Bronchial epithelial cell (primary cell): ENCODE measurements at regions not wholly inside any gene's neighbourhood (a gene's known extent, or its start where the extent isn't known, plus 50 kb on each side); places are given as distances from the start of the nearest gene placed in this dataset.

Experiments
- DNase-seq: peaks from one replicate; pipeline ENCODE4 v3.0.0-alpha.2; 2010; ENCODE audit warnings: low read depth
- FAIRE-seq: peaks from 2 replicates; lab custom pipeline; 2011; peaks lifted over from hg19 to GRCh38; lab: Jason Lieb, UNC
- H3K27me3 ChIP-seq: 2 replicates; pipeline ENCODE4 v1.5.1; 2011; ENCODE audit warnings: low read length; ENCODE audit not compliant: control insufficient read depth, insufficient read depth
- H3K36me3 ChIP-seq: 2 replicates; pipeline ENCODE4 v1.5.1; 2011; ENCODE audit warnings: low read length; ENCODE audit not compliant: control insufficient read depth, insufficient read depth
- H3K4me3 ChIP-seq: 2 replicates; pipeline ENCODE4 v1.5.1; 2011; ENCODE audit warnings: mild to moderate bottlenecking, low read depth, low read length, control low read depth
- CTCF ChIP-seq: IDR thresholded peaks from 2 replicates; pipeline ENCODE4 v1.5.1; 2011; ENCODE audit warnings: mild to moderate bottlenecking, moderate library complexity, low read length, control low read depth, inconsistent platforms; ENCODE audit not compliant: insufficient read depth, severe bottlenecking

- no peak for TF ChIP-seq CTCF
- no peak for FAIRE-seq
- no peaks in the 10 kb centered on the region for H3K27me3 ChIP-seq
- no peaks in the 10 kb centered on the region for H3K36me3 ChIP-seq
- no peak overlapping the region for H3K4me3 ChIP-seq
- no peak for DNase-seq
Observed at GRCh38 chr4:17057035-17057434, 158.6 kb upstream of the LDB2 start.

DNA sequence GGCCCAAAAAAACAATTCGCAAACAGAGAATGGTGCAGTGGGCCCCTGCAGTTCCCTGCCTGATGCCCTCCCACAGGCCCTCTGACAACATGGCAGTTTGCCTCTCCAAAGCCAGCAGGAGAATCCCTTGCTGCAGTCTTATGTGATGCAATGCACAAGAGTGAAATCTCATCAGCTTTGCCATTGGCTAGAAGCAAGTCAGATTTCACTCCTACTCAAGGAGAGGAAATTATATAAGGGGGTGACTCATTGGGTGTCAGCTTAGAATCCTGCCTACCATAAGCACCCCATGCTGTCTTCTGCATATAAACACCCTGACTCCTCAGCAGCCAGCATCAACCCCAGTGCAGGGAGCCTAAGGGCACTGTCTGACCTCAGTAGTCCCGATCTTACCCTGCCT lies 157.3 kb upstream of the LDB2 start:
- no peaks in the 10 kb centered on the region for H3K27me3 ChIP-seq
- peak; percentile 91 for DNase-seq

GRCh38 chr4:17045866-17046265 lies 147.4 kb upstream of the LDB2 start:
- TF ChIP-seq CTCF: no peak
- Histone ChIP-seq H3K36me3 (no peaks in the 10 kb centered on the region), H3K4me3 (no peak overlapping the region), H3K27me3 (no peaks in the 10 kb centered on the region)
- DNase-seq (no peak), FAIRE-seq (no peak)

More for the DNA sequence above, 157.3 kb upstream of the LDB2 start:
- Histone ChIP-seq H3K36me3 (no peaks in the 10 kb centered on the region), H3K4me3 (no peak overlapping the region)
- FAIRE-seq: peak; percentile 75
- no peak for TF ChIP-seq CTCF

DNA sequence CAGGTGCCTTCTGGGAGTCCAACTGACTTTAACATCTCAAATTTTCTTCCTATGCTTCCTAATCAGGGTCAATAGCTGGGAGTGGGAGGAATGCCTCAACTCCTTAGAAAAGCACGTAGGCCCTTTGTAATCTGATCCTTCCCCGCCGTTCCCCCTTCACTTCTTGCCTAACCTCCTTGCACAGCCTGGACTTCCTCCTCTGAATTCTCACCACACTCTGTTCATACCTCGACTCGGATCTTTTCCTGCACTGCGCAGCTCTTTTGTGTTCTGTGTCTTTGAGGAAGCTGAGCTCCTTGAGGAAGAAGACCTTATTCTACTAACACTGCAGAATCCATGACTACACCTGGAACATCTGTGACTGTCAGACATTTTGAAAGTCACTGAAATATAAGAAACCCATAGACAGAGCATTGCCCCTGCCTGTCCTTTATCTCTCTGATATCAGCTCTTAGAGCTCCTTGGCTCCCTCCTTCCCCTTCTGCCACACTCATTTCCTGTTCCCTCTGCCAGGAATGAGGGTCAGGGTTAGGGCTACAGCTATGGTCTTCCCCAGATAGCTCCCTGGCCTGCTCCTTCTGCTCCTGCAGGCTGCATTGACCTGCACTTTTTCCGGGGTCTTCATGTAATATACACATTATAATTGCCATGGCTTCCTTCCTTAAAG lies 140.2 kb upstream of the LDB2 start:
- FAIRE-seq: no peak
- peak; percentile 11 for DNase-seq

GRCh38 chr4:17033768-17034181 lies 135.3 kb upstream of the LDB2 start:
- no peak for TF ChIP-seq CTCF
- no peak for DNase-seq
- H3K4me3 ChIP-seq: no peak overlapping the region
- FAIRE-seq: no peak
- no peaks in the 10 kb centered on the region for H3K27me3 ChIP-seq
- no peaks in the 10 kb centered on the region for H3K36me3 ChIP-seq

More for the DNA sequence above, 140.2 kb upstream of the LDB2 start:
- H3K36me3 ChIP-seq: no peaks in the 10 kb centered on the region
- H3K27me3 ChIP-seq: no peaks in the 10 kb centered on the region
- H3K4me3 ChIP-seq: no peak overlapping the region
- no peak for TF ChIP-seq CTCF
